H9 (cell line): ENCODE measurements at regions not wholly inside any gene's neighbourhood (a gene's known extent, or its start where the extent isn't known, plus 50 kb on each side); places are given as distances from the start of the nearest gene placed in this dataset.

Experiments used
- DNase-seq: peaks from one replicate; pipeline ENCODE4 v3.0.0-alpha.2; 2017
- H2AFZ ChIP-seq: one replicate; pipeline ENCODE4 v1.6.1; 2013; ENCODE audit warnings: mild to moderate bottlenecking, low read length, control low read depth, moderate library complexity
- H2AK5ac ChIP-seq: 2 replicates; pipeline ENCODE4 v1.6.1; 2013; ENCODE audit warnings: low read length, control low read depth, mixed read lengths; ENCODE audit not compliant: insufficient read length
- H2BK120ac ChIP-seq: one replicate; pipeline ENCODE4 v1.6.1; 2013; ENCODE audit warnings: low read depth, mild to moderate bottlenecking, low read length, control low read depth, inconsistent platforms; ENCODE audit not compliant: poor library complexity, severe bottlenecking
- H2BK12ac ChIP-seq: 2 replicates; pipeline ENCODE4 v1.6.1; 2013; ENCODE audit warnings: low read length, control low read depth, mixed read lengths, low read depth; ENCODE audit not compliant: insufficient read length
- H2BK15ac ChIP-seq: 2 replicates; pipeline ENCODE4 v1.6.1; 2013; ENCODE audit warnings: low read depth, low read length, control low read depth
- H2BK20ac ChIP-seq: one replicate; pipeline ENCODE4 v1.6.1; 2013; ENCODE audit warnings: low read depth, mild to moderate bottlenecking, low read length, control low read depth, inconsistent platforms; ENCODE audit not compliant: poor library complexity, severe bottlenecking
- H2BK5ac ChIP-seq: 2 replicates; pipeline ENCODE4 v1.6.1; 2013; ENCODE audit warnings: low read length, control low read depth, mixed read lengths; ENCODE audit not compliant: insufficient read length
- H3K14ac ChIP-seq: 2 replicates; pipeline ENCODE4 v1.6.1; 2013; ENCODE audit warnings: low read length, control low read depth; ENCODE audit not compliant: insufficient read depth
- H3K18ac ChIP-seq: 2 replicates; pipeline ENCODE4 v1.6.1; 2013; ENCODE audit warnings: low read depth, mild to moderate bottlenecking, mixed read lengths, low read length, control low read depth; ENCODE audit not compliant: insufficient read length
- H3K23ac ChIP-seq: 2 replicates; pipeline ENCODE4 v1.6.1; 2013; ENCODE audit warnings: low read length, control low read depth, mixed read lengths, low read depth; ENCODE audit not compliant: insufficient read length
- H3K23me2 ChIP-seq: 2 replicates; pipeline ENCODE4 v1.6.1; 2013; ENCODE audit warnings: low read depth, mild to moderate bottlenecking, mixed read lengths, low read length, control low read depth; ENCODE audit not compliant: insufficient read length, poor library complexity, severe bottlenecking
- H3K27ac ChIP-seq: 2 replicates; pipeline ENCODE4 v1.5.1; 2013; ENCODE audit warnings: low read length, control low read depth, mixed read lengths, low read depth; ENCODE audit not compliant: insufficient read length
- H3K27me3 ChIP-seq: 2 replicates; pipeline ENCODE4 v1.6.1; 2013; ENCODE audit warnings: low read length, control low read depth, inconsistent platforms; ENCODE audit not compliant: insufficient read depth
- H3K4ac ChIP-seq: 2 replicates; pipeline ENCODE4 v1.6.1; 2013; ENCODE audit warnings: low read depth, mild to moderate bottlenecking, control low read depth, inconsistent platforms, low read length, moderate library complexity
- H3K4me1 ChIP-seq: 2 replicates; pipeline ENCODE4 v1.6.1; 2013; ENCODE audit warnings: low read length, control low read depth, inconsistent platforms; ENCODE audit not compliant: insufficient read depth
- H3K4me2 ChIP-seq: 2 replicates; pipeline ENCODE4 v1.6.1; 2013; ENCODE audit warnings: low read length, control low read depth, mixed read lengths; ENCODE audit not compliant: insufficient read length, insufficient read depth
- H3K56ac ChIP-seq: 2 replicates; pipeline ENCODE4 v1.6.1; 2013; ENCODE audit warnings: low read depth, mild to moderate bottlenecking, mixed read lengths, low read length, control low read depth; ENCODE audit not compliant: insufficient read length
- H3K79me1 ChIP-seq: 2 replicates; pipeline ENCODE4 v1.6.1; 2013; ENCODE audit warnings: low read depth, mild to moderate bottlenecking, moderate library complexity, low read length, control low read depth, inconsistent platforms; ENCODE audit not compliant: insufficient read depth, poor library complexity, severe bottlenecking
- H3K79me2 ChIP-seq: 2 replicates; pipeline ENCODE4 v1.6.1; 2013; ENCODE audit warnings: low read length, control low read depth, inconsistent platforms; ENCODE audit not compliant: insufficient read depth
- H3K9ac ChIP-seq: 2 replicates; pipeline ENCODE4 v1.6.1; 2013; ENCODE audit warnings: low read length, control low read depth, mixed read lengths; ENCODE audit not compliant: insufficient read length; ENCODE audit errors: extremely low read depth
- H3K9me3 ChIP-seq: one replicate; pipeline ENCODE4 v1.6.1; 2013; ENCODE audit warnings: low read depth, low read length, inconsistent platforms; ENCODE audit not compliant: control insufficient read depth
- H3T11ph ChIP-seq: one replicate; pipeline ENCODE4 v1.6.1; 2013; ENCODE audit warnings: mild to moderate bottlenecking, low read length, control low read depth, inconsistent platforms
- H4K20me1 ChIP-seq: one replicate; pipeline ENCODE4 v1.6.1; 2013; ENCODE audit not compliant: control insufficient read depth, insufficient read length, insufficient read depth
- H4K5ac ChIP-seq: 2 replicates; pipeline ENCODE4 v1.6.1; 2013; ENCODE audit warnings: low read depth, mild to moderate bottlenecking, mixed read lengths, low read length, control low read depth; ENCODE audit not compliant: insufficient read length
- H4K8ac ChIP-seq: replicated peaks from 2 replicates; pipeline ENCODE4 v1.6.1; 2013; ENCODE audit warnings: low read length, control low read depth, mixed read lengths, low read depth; ENCODE audit not compliant: insufficient read length
- H4K91ac ChIP-seq: 2 replicates; pipeline ENCODE4 v1.6.1; 2013; ENCODE audit warnings: low read depth, mild to moderate bottlenecking, moderate library complexity, mixed read lengths, low read length, control low read depth; ENCODE audit not compliant: insufficient read length
- H3K27ac Mint-ChIP-seq, 3 experiments: 2 replicates in 2 of 3; 3 replicates in 1 of 3; pipeline ENCODE4 v1.8.0; 2020 to 2021; ENCODE audit warnings: mixed read lengths in 3 of 3, mild to moderate bottlenecking in 1 of 3, moderate library complexity in 1 of 3
- H3K27me3 Mint-ChIP-seq: 2 replicates; pipeline ENCODE4 v1.8.0; 2021; ENCODE audit warnings: low read depth, mild to moderate bottlenecking, moderate library complexity, mixed read lengths
- H3K36me3 Mint-ChIP-seq, 3 experiments: 2 replicates in 2 of 3; 3 replicates in 1 of 3; pipeline ENCODE4 v1.8.0; 2020 to 2021; ENCODE audit warnings: low read depth in 3 of 3, mixed read lengths in 3 of 3; ENCODE audit not compliant: insufficient read depth in 1 of 3
- H3K4me1 Mint-ChIP-seq, 2 experiments: 2 replicates each; pipeline ENCODE4 v1.8.0; 2020; ENCODE audit warnings: mixed read lengths in 2 of 2
- H3K4me3 Mint-ChIP-seq, 2 experiments: 2 replicates in 1 of 2; 3 replicates in 1 of 2; pipeline ENCODE4 v1.8.0; 2020 to 2021; ENCODE audit warnings: mild to moderate bottlenecking in 2 of 2, mixed read lengths in 2 of 2, moderate library complexity in 1 of 2
- H3K9me3 Mint-ChIP-seq, 2 experiments: 2 replicates in 1 of 2; 3 replicates in 1 of 2; pipeline ENCODE4 v1.8.0; 2020; ENCODE audit warnings: mild to moderate bottlenecking in 2 of 2, mixed read lengths in 2 of 2, moderate library complexity in 1 of 2
- WGBS: extraction: QIAGEN DNeasy Blood & Tissue Kit; methylation state at CpG from one replicate; pipeline ENCODE4 v1.1.7; 2013; ENCODE audit warnings: missing lambda C conversion rate, low lambda C conversion rate, mixed read lengths; ENCODE audit not compliant: insufficient read length; ENCODE audit errors: extremely low coverage; 5-methylcytosine and 5-hydroxymethylcytosine counted together
- TF ChIP-seq, protein P1 (sequence below): fragments of 200-600 bp; sonication (generic); conservative IDR thresholded peaks from 3 replicates; pipeline ENCODE4 v1.8.0; 2021; ENCODE audit warnings: antibody characterized with exemption, mild to moderate bottlenecking

GRCh38 chr9:134276453-134277245 is 49.6 kb upstream of the RXRA start:
- no peak overlapping the region; the same call in 1 of the 2 replicates for H3K14ac ChIP-seq
- H4K91ac ChIP-seq: no peak overlapping the region
- H2BK15ac ChIP-seq: no peak overlapping the region
- no peak overlapping the region for H3K27ac ChIP-seq
- no peak overlapping the region for H2BK12ac ChIP-seq
- no peak overlapping the region for H3K4me2 ChIP-seq
- no peaks in the 10 kb centered on the region for H3K23me2 ChIP-seq
- peaks cover 4% of the 10 kb centered on the region for H4K20me1 ChIP-seq
- Mint-ChIP-seq H3K4me3 (no peak overlapping the region), H3K36me3 (no peaks in the 10 kb centered on the region), H3K27me3 (no peaks in the 10 kb centered on the region; the same call in 1 of the 2 replicates), H3K4me1 (peaks cover 5 to 28% of the 10 kb centered on the region in 2 experiments; a peak in 3 of 4 replicates), H3K9me3 (no peaks in the 10 kb centered on the region), H3K27ac (0 out of 7 replicates have a peak overlapping the region, but pooled peaks of 1 of the 3 experiments have one; percentile 88)
- TF ChIP-seq, protein P1, sequence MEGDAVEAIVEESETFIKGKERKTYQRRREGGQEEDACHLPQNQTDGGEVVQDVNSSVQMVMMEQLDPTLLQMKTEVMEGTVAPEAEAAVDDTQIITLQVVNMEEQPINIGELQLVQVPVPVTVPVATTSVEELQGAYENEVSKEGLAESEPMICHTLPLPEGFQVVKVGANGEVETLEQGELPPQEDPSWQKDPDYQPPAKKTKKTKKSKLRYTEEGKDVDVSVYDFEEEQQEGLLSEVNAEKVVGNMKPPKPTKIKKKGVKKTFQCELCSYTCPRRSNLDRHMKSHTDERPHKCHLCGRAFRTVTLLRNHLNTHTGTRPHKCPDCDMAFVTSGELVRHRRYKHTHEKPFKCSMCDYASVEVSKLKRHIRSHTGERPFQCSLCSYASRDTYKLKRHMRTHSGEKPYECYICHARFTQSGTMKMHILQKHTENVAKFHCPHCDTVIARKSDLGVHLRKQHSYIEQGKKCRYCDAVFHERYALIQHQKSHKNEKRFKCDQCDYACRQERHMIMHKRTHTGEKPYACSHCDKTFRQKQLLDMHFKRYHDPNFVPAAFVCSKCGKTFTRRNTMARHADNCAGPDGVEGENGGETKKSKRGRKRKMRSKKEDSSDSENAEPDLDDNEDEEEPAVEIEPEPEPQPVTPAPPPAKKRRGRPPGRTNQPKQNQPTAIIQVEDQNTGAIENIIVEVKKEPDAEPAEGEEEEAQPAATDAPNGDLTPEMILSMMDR: no peak
- no peaks in the 10 kb centered on the region for H3K79me1 ChIP-seq
- H4K5ac ChIP-seq: no peak overlapping the region
- no peaks in the 10 kb centered on the region for H3K27me3 ChIP-seq
- H4K8ac ChIP-seq: no peak overlapping the region
- no peak overlapping the region for H2AK5ac ChIP-seq
- no peak overlapping the region for H3T11ph ChIP-seq
- H3K56ac ChIP-seq: no peak overlapping the region
- H3K9me3 ChIP-seq: no peaks in the 10 kb centered on the region
- WGBS: no CpG with 5 or more reads among the region's 13 CpGs
- no peak for DNase-seq
- H3K4me1 ChIP-seq: no peaks in the 10 kb centered on the region
- no peak overlapping the region for H3K9ac ChIP-seq
- no peak overlapping the region for H2AFZ ChIP-seq
- H2BK5ac ChIP-seq: no peak overlapping the region
- no peak overlapping the region for H2BK20ac ChIP-seq
- no peaks in the 10 kb centered on the region for H3K79me2 ChIP-seq
- H3K4ac ChIP-seq: no peak overlapping the region
- H3K18ac ChIP-seq: no peak overlapping the region
- no peak overlapping the region for H3K23ac ChIP-seq
- H2BK120ac ChIP-seq: no peak overlapping the region
